ENCODE measurements at regions not wholly inside any gene's neighbourhood (a gene's known extent, or its start where the extent isn't known, plus 50 kb on each side); places are given as distances from the start of the nearest gene placed in this dataset.
"Not testable (repeated sequence)": the region's sequence is repeated elsewhere in the genome, so short reads cannot be mapped to it uniquely, and the experiment has no call there.

DNA sequence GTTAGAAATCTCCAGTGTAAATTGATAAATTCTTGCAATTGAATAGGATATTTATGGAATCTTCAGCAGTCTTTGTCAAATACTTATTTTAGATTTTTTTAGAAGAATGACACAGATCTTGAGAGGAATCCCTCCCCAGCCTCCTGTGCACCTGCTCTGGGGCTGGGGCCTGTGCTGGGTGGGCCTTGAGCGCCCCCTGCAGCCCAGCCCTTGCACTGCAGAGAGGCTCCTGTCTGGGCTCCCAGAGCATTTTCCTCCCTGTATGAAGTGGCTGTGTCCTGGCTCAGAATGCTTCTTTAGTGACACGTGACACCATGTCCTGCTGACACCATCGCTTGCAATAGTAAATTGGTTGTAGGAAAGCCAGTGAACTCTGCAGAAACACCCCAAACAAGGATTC, 98.7 kb downstream of the OR4M2 start:
- H3K9me3 ChIP-seq (ENCODE audit: control insufficient read depth in 1 of 2, insufficient read depth in 1 of 2, low read length in 2 of 2); intact Hi-C loops (cut with DNase I, micrococcal nuclease); POLR2A ChIA-PET: not testable (repeated sequence)

GRCh38 chr15:22180611-22181010, 100.3 kb downstream of the OR4M2 start:
- POLR2A ChIA-PET; H3K4me3 Mint-ChIP-seq; H3K4me3 ChIP-seq (ENCODE audit: low read length); H3K27me3 Mint-ChIP-seq; H3K4me1 ChIP-seq (ENCODE audit: insufficient read depth, low read length); H3K36me3 Mint-ChIP-seq (ENCODE audit: low read depth); ATAC-seq (ENCODE audit: poor library complexity); H3K4me1 Mint-ChIP-seq (ENCODE audit: low read depth); CTCF ChIA-PET; intact Hi-C loops (cut with DNase I, micrococcal nuclease); H3K27ac ChIP-seq (ENCODE audit: low read depth in 1 of 2, low read length in 2 of 2); DNase-seq; H3K36me3 ChIP-seq (ENCODE audit: insufficient read depth, low read length); H3K9me3 Mint-ChIP-seq; H3K9me3 ChIP-seq (ENCODE audit: control insufficient read depth in 1 of 2, insufficient read depth in 1 of 2, low read length in 2 of 2); H3K27ac Mint-ChIP-seq; H3K27me3 ChIP-seq (ENCODE audit: control insufficient read depth in 1 of 2, insufficient read depth in 2 of 2, low read length in 2 of 2): not testable (repeated sequence)

More for the DNA sequence above, 98.7 kb downstream of the OR4M2 start:
- H3K36me3 ChIP-seq (ENCODE audit: insufficient read depth, low read length); H3K27me3 Mint-ChIP-seq; H3K4me3 ChIP-seq (ENCODE audit: low read length); H3K9me3 Mint-ChIP-seq; CTCF ChIA-PET; H3K4me1 Mint-ChIP-seq (ENCODE audit: low read depth); H3K27me3 ChIP-seq (ENCODE audit: control insufficient read depth in 1 of 2, insufficient read depth in 2 of 2, low read length in 2 of 2); H3K27ac ChIP-seq (ENCODE audit: low read depth in 1 of 2, low read length in 2 of 2); DNase-seq; H3K36me3 Mint-ChIP-seq (ENCODE audit: low read depth); H3K4me1 ChIP-seq (ENCODE audit: insufficient read depth, low read length); H3K4me3 Mint-ChIP-seq; H3K27ac Mint-ChIP-seq: not testable (repeated sequence)
- ATAC-seq (ENCODE audit: poor library complexity) = peak; percentile 39

GRCh38 chr15:22184678-22185077, 104.4 kb downstream of the OR4M2 start:
- DNase-seq; H3K27ac ChIP-seq (ENCODE audit: low read depth in 1 of 2, low read length in 2 of 2); H3K27me3 ChIP-seq (ENCODE audit: control insufficient read depth in 1 of 2, insufficient read depth in 2 of 2, low read length in 2 of 2); H3K4me3 ChIP-seq (ENCODE audit: low read length); ATAC-seq (ENCODE audit: poor library complexity); H3K27me3 Mint-ChIP-seq; POLR2A ChIA-PET; H3K36me3 Mint-ChIP-seq (ENCODE audit: low read depth); H3K4me3 Mint-ChIP-seq; CTCF ChIA-PET; H3K36me3 ChIP-seq (ENCODE audit: insufficient read depth, low read length); H3K27ac Mint-ChIP-seq; H3K4me1 Mint-ChIP-seq (ENCODE audit: low read depth); intact Hi-C loops (cut with DNase I, micrococcal nuclease); H3K9me3 Mint-ChIP-seq; H3K4me1 ChIP-seq (ENCODE audit: insufficient read depth, low read length); H3K9me3 ChIP-seq (ENCODE audit: control insufficient read depth in 1 of 2, insufficient read depth in 1 of 2, low read length in 2 of 2): not testable (repeated sequence)

- H3K4me1 ChIP-seq (ENCODE audit: insufficient read depth, low read length); H3K27ac ChIP-seq (ENCODE audit: low read depth in 1 of 2, low read length in 2 of 2); intact Hi-C loops (cut with DNase I, micrococcal nuclease); POLR2A ChIA-PET; CTCF ChIA-PET; H3K4me1 Mint-ChIP-seq (ENCODE audit: low read depth); H3K9me3 ChIP-seq (ENCODE audit: control insufficient read depth in 1 of 2, insufficient read depth in 1 of 2, low read length in 2 of 2); DNase-seq; H3K36me3 ChIP-seq (ENCODE audit: insufficient read depth, low read length); H3K27me3 Mint-ChIP-seq; H3K4me3 Mint-ChIP-seq; H3K27ac Mint-ChIP-seq; H3K36me3 Mint-ChIP-seq (ENCODE audit: low read depth); H3K4me3 ChIP-seq (ENCODE audit: low read length); H3K9me3 Mint-ChIP-seq; H3K27me3 ChIP-seq (ENCODE audit: control insufficient read depth in 1 of 2, insufficient read depth in 2 of 2, low read length in 2 of 2): not testable (repeated sequence)
- ATAC-seq (ENCODE audit: poor library complexity) = peak; percentile 68
Observed at GRCh38 chr15:22186846-22187532, 106.7 kb downstream of the OR4M2 start.

DNA sequence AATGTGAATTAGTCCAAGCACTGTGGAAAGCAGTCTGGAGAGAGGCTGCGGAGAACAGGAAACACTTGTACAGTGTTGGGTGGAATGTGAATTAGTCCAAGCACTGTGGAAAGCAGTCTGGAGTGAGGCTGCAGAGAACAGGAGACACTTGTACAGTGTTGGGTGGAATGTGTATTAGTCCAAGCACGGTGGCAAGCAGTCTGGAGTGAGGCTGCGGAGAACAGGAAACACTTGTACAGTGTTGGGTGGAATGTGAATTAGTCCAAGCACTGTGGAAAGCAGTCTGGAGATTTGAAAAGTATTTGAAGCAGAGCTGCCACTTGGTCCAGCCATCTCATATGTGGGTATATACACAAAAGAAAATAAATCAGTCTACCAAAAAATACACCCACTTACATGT, 111.5 kb downstream of the OR4M2 start:
- H3K27me3 ChIP-seq (ENCODE audit: control insufficient read depth in 1 of 2, insufficient read depth in 2 of 2, low read length in 2 of 2); H3K4me1 Mint-ChIP-seq (ENCODE audit: low read depth); H3K4me3 ChIP-seq (ENCODE audit: low read length); intact Hi-C loops (cut with DNase I, micrococcal nuclease); ATAC-seq (ENCODE audit: poor library complexity); H3K9me3 ChIP-seq (ENCODE audit: control insufficient read depth in 1 of 2, insufficient read depth in 1 of 2, low read length in 2 of 2); H3K36me3 Mint-ChIP-seq (ENCODE audit: low read depth); H3K27ac ChIP-seq (ENCODE audit: low read depth in 1 of 2, low read length in 2 of 2); POLR2A ChIA-PET; H3K27me3 Mint-ChIP-seq; H3K27ac Mint-ChIP-seq; H3K4me3 Mint-ChIP-seq; H3K36me3 ChIP-seq (ENCODE audit: insufficient read depth, low read length); H3K9me3 Mint-ChIP-seq; DNase-seq; CTCF ChIA-PET; H3K4me1 ChIP-seq (ENCODE audit: insufficient read depth, low read length): not testable (repeated sequence)

GRCh38 chr15:22194739-22195617, 114.7 kb downstream of the OR4M2 start:
- peak; percentile 83 for ATAC-seq (ENCODE audit: poor library complexity)
- POLR2A ChIA-PET; H3K27me3 ChIP-seq (ENCODE audit: control insufficient read depth in 1 of 2, insufficient read depth in 2 of 2, low read length in 2 of 2); H3K27ac Mint-ChIP-seq; H3K9me3 ChIP-seq (ENCODE audit: control insufficient read depth in 1 of 2, insufficient read depth in 1 of 2, low read length in 2 of 2); H3K36me3 ChIP-seq (ENCODE audit: insufficient read depth, low read length); H3K36me3 Mint-ChIP-seq (ENCODE audit: low read depth); CTCF ChIA-PET; H3K27me3 Mint-ChIP-seq; H3K4me1 Mint-ChIP-seq (ENCODE audit: low read depth); intact Hi-C loops (cut with DNase I, micrococcal nuclease); H3K4me3 ChIP-seq (ENCODE audit: low read length); H3K4me1 ChIP-seq (ENCODE audit: insufficient read depth, low read length); H3K27ac ChIP-seq (ENCODE audit: low read depth in 1 of 2, low read length in 2 of 2); H3K9me3 Mint-ChIP-seq; H3K4me3 Mint-ChIP-seq: not testable (repeated sequence)
- DNase-seq = peak in 1 of 14 experiments; percentile 0

GRCh38 chr15:22196423-22196822, 116.1 kb downstream of the OR4M2 start:
- ATAC-seq (ENCODE audit: poor library complexity); DNase-seq; H3K9me3 ChIP-seq (ENCODE audit: control insufficient read depth in 1 of 2, insufficient read depth in 1 of 2, low read length in 2 of 2); H3K36me3 Mint-ChIP-seq (ENCODE audit: low read depth); H3K27ac Mint-ChIP-seq; POLR2A ChIA-PET; H3K27me3 ChIP-seq (ENCODE audit: control insufficient read depth in 1 of 2, insufficient read depth in 2 of 2, low read length in 2 of 2); H3K4me1 Mint-ChIP-seq (ENCODE audit: low read depth); H3K4me1 ChIP-seq (ENCODE audit: insufficient read depth, low read length); H3K9me3 Mint-ChIP-seq; CTCF ChIA-PET; H3K27me3 Mint-ChIP-seq; H3K4me3 Mint-ChIP-seq; H3K27ac ChIP-seq (ENCODE audit: low read depth in 1 of 2, low read length in 2 of 2); H3K36me3 ChIP-seq (ENCODE audit: insufficient read depth, low read length); H3K4me3 ChIP-seq (ENCODE audit: low read length); intact Hi-C loops (cut with DNase I, micrococcal nuclease): not testable (repeated sequence)
